ENCODE measurements at regions not wholly inside any gene's neighbourhood (a gene's known extent, or its start where the extent isn't known, plus 50 kb on each side); places are given as distances from the start of the nearest gene placed in this dataset.

- DNase-seq, result no peak
Observed at GRCh38 chr13:39976481-39976880, 321.0 kb downstream of the COG6 start.

- DNase-seq, result no peak
Observed at GRCh38 chr13:39981056-39981455, 325.6 kb downstream of the COG6 start.

- no peak for DNase-seq
Observed at GRCh38 chr13:39982745-39983144, 327.3 kb downstream of the COG6 start.

GRCh38 chr13:39985071-39985470 lies 329.6 kb downstream of the COG6 start:
- DNase-seq, result no peak

- no peak for DNase-seq
Observed at GRCh38 chr13:39988351-39988750, 332.9 kb downstream of the COG6 start.

- peak; percentile 20 for DNase-seq
Observed at GRCh38 chr13:39998166-39998565, 342.7 kb downstream of the COG6 start.

- DNase-seq, result no peak
Observed at GRCh38 chr13:40002016-40002415, 346.6 kb downstream of the COG6 start.

- no peak for DNase-seq
Observed at GRCh38 chr13:40013554-40013953, 358.1 kb downstream of the COG6 start.

- DNase-seq, result no peak
Observed at GRCh38 chr13:40016953-40017660, 361.6 kb downstream of the COG6 start.

- DNase-seq, result no peak
Observed at GRCh38 chr13:40017662-40018262, 362.3 kb downstream of the COG6 start.

- no peak for DNase-seq
Observed at GRCh38 chr13:40023595-40024203, 368.2 kb downstream of the COG6 start.

GRCh38 chr13:40024204-40024966 lies 368.9 kb downstream of the COG6 start:
- peak; percentile 52 for DNase-seq

- no peak for DNase-seq
Observed at GRCh38 chr13:40024967-40025714, 369.7 kb downstream of the COG6 start.

GRCh38 chr13:40026174-40026585 lies 370.7 kb downstream of the COG6 start:
- DNase-seq, result peak; percentile 95

GRCh38 chr13:40026741-40027140 lies 371.3 kb downstream of the COG6 start:
- DNase-seq, result peak; percentile 48

- DNase-seq, result no peak
Observed at GRCh38 chr13:40028446-40028845, 373.0 kb downstream of the COG6 start.

GRCh38 chr13:40031031-40031430 lies 375.6 kb downstream of the COG6 start:
- DNase-seq, result no peak

- no peak for DNase-seq
Observed at GRCh38 chr13:40039061-40039460, 383.6 kb downstream of the COG6 start.

GRCh38 chr13:40042991-40043390 lies 387.5 kb downstream of the COG6 start:
- DNase-seq, result no peak

- DNase-seq, result no peak
Observed at GRCh38 chr13:40043764-40044163, 388.3 kb downstream of the COG6 start.

GRCh38 chr13:40047322-40047771 lies 391.9 kb downstream of the COG6 start:
- no peak for DNase-seq

GRCh38 chr13:40048551-40048950 lies 393.1 kb downstream of the COG6 start:
- DNase-seq, result no peak

- DNase-seq, result no peak
Observed at GRCh38 chr13:40052954-40053353, 397.5 kb downstream of the COG6 start.
